ACHN (cell line): ENCODE measurements at regions not wholly inside any gene's neighbourhood (a gene's known extent, or its start where the extent isn't known, plus 50 kb on each side); places are given as distances from the start of the nearest gene placed in this dataset.

ENCODE experiments used
- DNase-seq: peaks from one replicate; pipeline ENCODE4 v3.0.0-alpha.2; 2015
- in situ Hi-C: cut with HindIII; loops from 2 replicates; pipeline ENCODE4 v1.10.0; 2017; ENCODE audit warnings: low sequenced_read_pairs, low pct_ligation_motif_present, low pct_unique_long_range_greater_than_20kb

DNA sequence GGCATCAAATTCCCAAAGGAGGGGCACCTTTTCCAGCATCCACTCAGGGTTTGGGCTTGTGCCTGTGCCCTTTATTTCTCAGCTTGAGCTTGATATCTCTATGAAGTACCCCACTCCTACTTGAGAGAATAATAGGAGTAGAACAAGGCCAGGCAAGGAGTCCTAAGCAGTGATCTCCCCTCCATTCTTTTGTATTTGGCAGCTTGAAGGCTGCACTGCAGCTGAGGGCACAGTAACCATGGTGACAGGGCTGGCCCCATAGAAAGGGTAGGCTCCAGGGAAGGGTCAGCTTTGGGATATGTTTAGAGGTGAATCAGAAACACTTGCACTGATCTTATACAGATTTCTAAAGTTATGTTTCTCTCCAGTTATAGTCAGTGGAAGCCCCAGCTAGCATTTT is 145.4 kb upstream of the SLC24A5 start:
- in situ Hi-C loops, result no loop called here
- no peak for DNase-seq

DNA sequence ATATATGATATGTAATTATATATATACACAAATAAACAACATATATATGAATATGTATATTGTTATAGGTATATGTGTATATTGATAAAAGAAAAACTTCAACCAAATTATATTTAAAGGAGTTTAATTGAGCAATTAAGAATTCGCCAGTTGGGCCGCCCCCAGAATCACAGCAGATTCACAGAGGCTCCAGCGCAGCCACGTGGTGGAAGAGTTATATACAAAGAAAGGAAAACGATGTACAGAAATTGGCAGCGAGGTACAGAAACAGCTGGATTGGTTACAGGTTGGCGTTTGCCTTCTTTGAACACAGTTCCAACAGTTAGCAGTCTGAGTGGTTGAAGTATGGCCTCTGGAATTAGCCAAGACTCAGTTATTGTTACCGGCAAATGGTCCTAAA is 137.3 kb upstream of the SLC24A5 start:
- no peak for DNase-seq
- in situ Hi-C loops, result no loop called here

DNA sequence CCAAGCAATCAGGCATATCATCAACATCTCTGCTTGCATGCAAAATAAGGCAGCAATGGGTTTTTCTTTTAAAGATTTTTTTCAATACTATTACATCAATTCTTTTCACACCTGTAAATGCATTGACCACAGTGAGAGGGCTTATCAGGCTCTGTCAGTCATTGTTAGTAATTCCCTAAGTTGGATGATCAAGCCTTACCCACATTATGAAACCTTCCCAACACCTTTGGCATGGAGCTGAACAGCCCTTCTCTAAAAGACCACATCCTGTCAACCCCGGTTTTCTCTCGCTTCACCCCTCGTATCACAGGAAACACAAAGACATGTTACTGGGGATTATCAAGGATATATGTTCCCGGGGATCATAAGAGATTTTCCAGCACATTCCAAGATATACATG is 135.2 kb upstream of the SLC24A5 start:
- no peak for DNase-seq
- in situ Hi-C loops, result no loop called here

DNA sequence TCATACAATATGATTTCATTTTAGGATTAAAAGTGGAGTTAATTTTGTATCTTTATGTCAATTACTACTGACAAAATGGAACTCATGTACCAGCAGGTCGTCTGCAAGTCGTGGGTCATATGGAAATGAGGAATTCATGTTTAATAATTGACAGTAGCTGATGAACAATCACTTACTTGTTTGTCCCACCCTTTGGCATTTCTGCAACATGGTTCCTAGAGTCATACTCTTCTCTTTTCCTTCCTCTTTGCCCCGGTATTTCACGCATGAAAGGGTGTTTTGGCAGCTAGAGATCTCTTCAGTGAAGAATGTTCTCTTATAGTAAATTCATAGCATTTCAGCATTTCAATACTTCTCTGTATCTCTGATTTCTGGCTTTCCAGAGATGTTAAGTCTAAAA is 133.3 kb upstream of the SLC24A5 start:
- DNase-seq, result no peak
- in situ Hi-C loops, result no loop called here

DNA sequence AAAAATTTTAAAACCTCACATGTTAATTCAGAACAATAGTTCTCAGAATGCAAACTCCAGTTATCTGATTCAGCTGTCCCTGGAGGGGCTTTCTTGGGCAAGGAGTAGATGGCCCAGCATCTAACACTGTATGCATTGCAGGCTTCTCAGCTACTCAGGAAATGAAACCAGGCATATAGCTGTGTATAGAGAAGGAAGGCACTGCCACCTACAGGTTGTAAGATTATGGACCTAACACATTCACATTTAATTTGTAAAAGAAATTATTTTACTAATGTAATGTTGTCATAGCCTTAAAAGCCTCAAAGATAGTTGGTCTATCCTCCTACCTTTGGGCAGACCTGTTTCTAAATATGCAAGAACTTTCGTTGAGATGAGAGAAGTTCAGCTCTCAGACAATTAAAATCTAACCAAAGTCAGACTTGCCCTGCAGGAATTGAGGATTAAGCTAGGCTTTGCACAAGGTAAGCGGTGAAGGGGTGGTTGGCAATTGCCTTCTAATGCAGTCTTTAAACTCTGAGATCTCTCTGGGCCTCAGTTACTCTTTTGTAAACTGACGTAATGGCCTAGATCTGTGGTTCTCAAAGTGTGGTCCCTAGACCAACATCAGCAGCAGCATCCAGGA is 132.8 kb upstream of the SLC24A5 start:
- in situ Hi-C loops, result no loop called here
- peak; percentile 42 for DNase-seq

DNA sequence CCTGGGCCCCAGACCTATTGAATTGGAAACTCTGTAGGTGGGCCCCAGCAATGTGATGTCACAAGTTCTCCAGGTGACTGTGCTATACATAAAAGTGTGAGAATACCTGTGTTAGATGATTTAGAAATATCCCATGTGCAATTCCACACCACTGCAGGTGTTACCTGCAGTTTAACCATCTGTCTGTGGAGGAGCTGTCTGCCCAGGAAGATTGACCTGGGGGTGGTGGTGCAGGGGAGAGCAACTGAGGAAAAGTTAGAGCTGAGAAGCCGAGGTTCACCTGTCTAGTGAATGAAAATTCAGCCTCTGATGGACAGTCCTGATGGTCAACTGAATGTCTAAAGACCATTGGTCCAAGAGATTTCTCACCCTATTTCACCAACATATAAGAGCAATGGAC is 132.2 kb upstream of the SLC24A5 start:
- DNase-seq, result no peak
- in situ Hi-C loops, result no loop called here

GRCh38 chr15:47990821-47991220 is 130.0 kb upstream of the SLC24A5 start:
- in situ Hi-C loops, result no loop called here
- DNase-seq, result no peak

GRCh38 chr15:47991357-47991756 is 129.4 kb upstream of the SLC24A5 start:
- no peak for DNase-seq
- in situ Hi-C loops, result no loop called here

DNA sequence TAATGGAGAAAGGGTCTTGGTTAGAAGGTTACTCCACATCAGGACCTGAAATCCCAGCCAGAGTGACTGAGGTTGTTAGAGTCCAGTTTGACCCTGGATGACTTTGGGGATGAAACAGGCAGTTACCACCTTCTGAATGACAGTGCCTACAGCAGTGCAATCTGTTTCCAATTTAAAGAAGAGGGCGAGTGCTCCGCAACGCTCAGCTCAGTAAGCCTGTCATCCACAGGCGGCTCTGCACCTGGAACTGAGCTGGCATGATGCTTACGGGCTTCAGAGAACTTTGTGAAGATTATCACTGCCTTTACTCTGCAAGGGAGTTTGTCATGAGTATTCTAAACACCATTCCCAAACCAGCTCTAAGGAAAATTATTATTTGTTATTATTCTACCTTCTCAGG is 127.7 kb upstream of the SLC24A5 start:
- no peak for DNase-seq
- in situ Hi-C loops, result no loop called here

DNA sequence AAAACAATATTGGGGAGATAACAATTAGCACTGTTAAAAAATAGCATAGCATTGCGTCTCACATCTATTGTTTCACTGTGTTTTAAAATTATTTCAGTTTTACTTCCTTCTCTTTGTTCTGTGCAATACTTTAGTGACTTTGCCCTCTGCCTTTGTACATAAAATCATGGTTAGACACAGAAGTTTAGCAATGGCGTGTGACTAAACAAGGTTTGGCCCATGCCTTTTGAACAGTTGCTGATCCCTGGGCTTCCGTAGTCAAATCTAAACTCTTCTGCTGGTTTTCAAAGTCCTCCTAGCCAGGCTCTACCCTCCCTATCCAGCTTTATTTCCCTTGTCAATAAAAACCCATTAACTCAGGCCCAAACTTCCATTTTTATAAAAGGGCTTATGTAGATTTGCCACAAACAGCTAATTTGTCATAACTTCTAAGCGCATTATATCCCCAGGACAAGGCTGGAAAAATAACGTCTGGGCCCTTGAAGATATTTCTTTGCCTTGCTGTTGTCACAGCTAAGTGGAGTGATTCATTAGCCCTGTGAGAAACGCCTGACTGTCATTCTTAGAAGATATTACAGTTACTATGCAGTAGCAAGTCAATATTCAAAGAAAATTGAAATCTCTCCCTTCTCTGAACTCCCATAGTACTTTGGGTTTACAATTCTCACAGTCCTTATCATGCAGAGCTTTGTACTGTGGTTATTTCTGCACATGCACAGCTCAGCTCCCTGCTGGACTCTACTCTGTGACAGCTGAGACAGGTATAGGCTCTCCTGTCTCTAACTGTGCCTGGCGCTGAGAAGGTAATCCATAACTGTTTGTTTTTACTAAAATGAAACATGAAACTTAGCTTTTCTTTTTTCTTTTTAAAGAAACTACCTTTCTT is 123.4 kb upstream of the SLC24A5 start:
- no peak for DNase-seq

GRCh38 chr15:47998619-47999019 is 122.2 kb upstream of the SLC24A5 start:
- no peak for DNase-seq
- in situ Hi-C loops, result no loop called here

More for the DNA sequence above, 123.4 kb upstream of the SLC24A5 start:
- in situ Hi-C loops, result no loop called here

- in situ Hi-C loops, result no loop called here
- no peak for DNase-seq
These were observed 119.3 kb upstream of the SLC24A5 start for GRCh38 chr15:48001393-48002039.

DNA sequence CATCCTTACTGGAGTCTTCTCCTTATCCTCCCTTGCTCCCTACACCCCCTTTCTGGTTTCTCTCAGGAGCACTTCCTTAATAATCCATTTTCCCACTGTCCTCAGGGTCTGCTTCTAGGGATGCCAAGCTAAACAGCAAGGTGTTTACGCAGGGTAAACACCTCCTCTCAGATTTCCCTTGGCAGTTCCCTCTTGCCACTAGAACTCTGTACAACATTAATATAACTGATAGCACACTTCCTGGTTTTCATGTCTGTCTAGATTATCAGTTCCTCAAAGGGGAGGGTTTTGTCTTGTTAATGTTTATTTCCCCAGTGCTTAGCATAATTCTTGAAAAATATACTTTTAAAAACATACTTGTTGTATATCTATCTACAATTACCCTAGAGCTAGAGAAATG is 118.0 kb upstream of the SLC24A5 start:
- in situ Hi-C loops, result no loop called here

GRCh38 chr15:48003441-48003840 is 117.3 kb upstream of the SLC24A5 start:
- in situ Hi-C loops, result no loop called here
- no peak for DNase-seq

More for the DNA sequence above, 118.0 kb upstream of the SLC24A5 start:
- no peak for DNase-seq

- DNase-seq, result no peak
- in situ Hi-C loops, result no loop called here
These were observed 115.7 kb upstream of the SLC24A5 start for GRCh38 chr15:48005077-48005476.

- no peak for DNase-seq
- in situ Hi-C loops, result no loop called here
These were observed 114.7 kb upstream of the SLC24A5 start for GRCh38 chr15:48006031-48006511.

DNA sequence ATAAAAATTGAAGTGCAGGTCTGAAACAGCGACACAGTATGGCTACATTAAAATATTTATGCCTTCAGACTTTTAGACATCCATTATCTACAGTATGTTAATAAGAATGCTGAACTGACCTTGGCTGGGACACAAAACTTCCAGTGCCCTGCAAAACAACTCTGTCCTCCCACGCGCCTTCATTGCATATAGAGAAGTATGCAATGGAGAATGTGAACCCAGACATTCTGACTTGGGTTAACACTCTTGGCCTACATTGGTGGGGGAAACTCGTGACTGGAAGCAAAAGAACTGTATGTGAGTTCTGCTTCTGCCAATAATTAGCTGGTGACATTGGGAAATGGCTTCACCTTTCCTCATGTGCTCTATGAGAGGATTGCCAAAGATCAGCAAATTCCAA is 110.5 kb upstream of the SLC24A5 start:
- DNase-seq, result no peak
- in situ Hi-C loops, result no loop called here

DNA sequence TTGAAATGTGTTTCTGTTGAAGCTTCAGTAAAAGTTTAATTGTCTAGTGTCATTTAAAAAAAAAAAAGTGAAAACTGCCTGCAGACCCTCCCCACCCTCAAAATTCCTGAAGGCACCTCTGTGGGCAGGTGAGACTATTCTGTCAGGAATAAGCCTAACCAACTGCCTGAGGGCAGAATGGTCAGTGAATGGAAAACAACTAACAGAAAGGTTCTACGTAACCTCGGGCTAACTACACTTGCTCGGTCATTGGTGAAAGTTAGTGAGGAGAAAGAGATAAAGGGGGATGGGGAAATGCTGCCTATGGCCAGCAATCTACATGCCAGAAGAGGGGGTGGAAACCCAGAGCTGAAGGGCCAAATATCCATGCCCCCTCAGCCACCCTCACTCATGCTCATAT is 108.6 kb upstream of the SLC24A5 start:
- in situ Hi-C loops, result no loop called here
- DNase-seq, result no peak

DNA sequence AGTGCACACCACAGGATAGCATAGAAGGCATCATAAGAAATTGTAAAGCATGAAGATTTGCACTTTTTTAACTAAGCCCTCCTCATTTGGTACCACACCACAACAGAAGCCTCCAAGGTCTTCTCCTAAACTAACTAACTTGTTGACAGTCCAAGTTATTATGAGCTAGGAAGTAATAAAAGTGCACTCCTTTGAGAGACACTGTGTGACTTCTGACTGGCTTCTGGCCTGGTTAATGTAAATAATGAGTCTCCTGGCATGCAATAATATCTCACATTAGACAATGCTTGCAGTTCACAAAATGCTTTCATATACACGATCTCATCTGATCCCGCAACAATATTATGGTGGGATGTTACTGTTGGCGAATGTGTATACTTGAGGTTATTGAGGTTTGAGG is 103.9 kb upstream of the SLC24A5 start:
- in situ Hi-C loops, result no loop called here

More for the DNA sequence above, 103.9 kb upstream of the SLC24A5 start:
- no peak for DNase-seq
